NOMO-1 treated with dmso at 0.1 percent for 144 hours (cell line): ENCODE measurements at regions not wholly inside any gene's neighbourhood (a gene's known extent, or its start where the extent isn't known, plus 50 kb on each side); places are given as distances from the start of the nearest gene placed in this dataset.
"Not testable (repeated sequence)": the region's sequence is repeated elsewhere in the genome, so short reads cannot be mapped to it uniquely, and the experiment has no call there.

ENCODE experiments used
- DNase-seq: peaks from one replicate; lab custom pipeline; 2025; ENCODE audit not compliant: unreplicated experiment; lab: John Stamatoyannopoulos, UW

DNA sequence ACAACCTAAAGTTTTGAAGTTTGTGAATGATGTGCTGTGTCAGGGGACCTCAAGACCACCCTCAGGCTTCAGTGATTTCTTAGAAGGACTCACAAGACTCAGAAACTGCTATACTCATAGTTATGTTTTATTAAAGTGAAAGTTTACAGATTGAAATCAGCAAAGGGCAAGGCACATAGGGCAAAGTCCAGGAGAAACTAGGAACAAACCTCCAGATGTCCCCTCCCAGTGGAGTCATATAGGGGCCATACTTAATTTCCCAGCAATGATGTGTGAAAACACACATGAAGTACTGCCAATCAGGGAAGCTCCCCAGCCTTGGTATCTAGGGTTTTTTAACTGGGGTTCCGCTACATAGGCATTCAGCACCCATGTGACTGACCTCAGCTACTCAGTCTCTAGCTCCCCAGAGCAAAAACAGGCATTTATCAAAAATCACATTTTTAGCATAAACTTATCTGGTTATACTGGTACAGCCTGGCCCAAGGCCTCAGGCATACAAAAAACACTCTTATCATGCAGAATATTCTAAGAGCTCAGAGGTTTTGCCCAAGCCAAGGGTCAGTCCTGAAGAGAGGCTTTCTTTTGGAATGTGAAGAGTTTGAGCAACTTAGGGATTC is 74.7 kb upstream of the ANKRD55 start:
- no peak for DNase-seq

DNA sequence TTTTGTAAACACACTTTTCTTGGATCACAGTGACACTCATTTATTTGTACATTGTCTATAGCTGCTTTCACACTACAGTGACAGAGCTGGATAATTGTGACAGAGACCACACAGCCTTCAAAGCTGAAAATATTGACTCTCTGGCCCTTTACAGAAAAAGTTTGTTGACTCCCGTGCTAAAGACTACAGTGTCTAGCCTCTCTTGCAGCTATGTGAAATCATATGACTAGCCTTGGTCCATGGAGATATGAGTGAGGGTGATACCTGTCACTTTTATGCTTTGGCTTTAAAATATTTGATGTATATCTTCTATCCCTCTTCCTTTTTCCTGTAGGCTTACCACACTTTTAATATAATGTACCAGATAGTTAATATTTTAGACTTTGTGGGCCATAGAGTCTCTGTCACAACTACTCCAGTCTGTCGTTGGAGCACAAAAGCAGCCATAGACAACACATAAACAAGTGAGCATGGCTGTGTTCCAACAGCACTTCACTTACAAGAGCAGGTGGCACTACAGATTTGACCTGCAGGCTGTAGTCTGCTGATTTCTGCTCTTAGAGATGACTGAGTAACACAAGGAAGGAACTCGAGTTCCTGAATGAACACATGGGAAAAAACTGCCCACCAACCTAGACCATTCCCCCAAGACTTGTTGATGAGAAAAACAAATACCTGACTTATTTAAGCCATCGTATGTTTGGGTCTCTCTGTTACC is 73.5 kb upstream of the ANKRD55 start:
- no peak for DNase-seq

DNA sequence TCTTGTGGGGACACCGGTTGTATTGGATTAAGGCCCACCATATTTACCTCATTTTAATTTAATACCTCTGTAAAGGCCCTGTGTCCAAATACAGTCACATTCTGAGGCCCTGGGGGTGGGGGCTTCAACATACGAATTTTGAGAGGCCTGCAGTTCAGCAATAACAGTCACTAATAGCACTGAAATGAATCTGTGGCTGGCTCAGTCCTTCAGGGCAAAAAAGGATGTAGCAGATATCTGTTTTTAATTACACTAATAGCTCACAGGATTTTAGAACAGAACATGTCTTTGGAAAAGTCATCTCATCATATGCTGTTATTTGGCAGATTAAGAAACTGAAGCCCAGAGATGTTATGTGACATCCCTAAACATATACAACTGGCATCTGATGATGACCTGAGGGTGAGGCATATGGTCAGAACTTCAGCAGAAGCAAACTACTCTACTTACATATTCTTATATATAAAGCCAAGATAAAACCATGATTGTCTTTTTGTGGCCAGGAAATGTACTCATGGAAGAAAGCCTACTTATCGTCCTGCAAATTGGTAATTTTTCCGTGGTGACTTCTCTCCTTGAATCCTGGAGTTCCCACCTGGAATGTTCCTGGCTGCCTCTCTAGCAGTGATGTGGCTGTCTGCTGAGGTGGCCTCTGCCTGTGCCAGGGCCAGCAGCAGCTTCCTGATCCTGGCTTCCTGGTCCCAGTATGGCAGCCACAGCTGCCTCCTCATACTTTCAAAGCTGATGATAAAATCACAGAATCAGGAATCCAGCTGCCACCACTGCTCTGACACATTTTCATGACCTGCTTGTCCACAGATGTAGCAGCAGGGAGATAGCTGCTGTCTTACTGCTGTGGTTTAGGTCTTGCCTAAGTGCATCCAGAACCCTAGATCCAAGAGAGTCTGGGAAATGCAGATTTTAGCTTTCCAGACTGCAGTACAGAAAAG is 72.1 kb upstream of the ANKRD55 start:
- DNase-seq = no peak

DNA sequence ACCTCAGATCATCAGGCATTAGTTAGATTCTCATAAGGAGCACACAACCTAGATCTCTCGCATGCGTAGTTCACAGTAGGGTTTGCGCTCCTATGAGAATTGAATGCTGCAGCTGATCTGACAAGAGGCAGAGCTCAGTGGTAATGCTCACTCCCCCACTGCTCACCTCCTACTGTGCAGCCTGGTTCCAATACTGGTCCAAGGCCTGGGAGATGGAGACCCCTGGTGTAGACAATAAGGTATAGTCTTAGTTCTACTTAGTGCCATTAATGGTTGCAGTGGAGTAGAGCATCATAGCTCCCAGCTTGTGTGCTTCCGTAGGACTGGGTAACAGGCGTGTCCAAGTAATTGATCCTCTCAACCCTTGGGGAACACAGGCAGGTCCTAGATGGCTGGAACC is 70.4 kb upstream of the ANKRD55 start:
- no peak for DNase-seq

DNA sequence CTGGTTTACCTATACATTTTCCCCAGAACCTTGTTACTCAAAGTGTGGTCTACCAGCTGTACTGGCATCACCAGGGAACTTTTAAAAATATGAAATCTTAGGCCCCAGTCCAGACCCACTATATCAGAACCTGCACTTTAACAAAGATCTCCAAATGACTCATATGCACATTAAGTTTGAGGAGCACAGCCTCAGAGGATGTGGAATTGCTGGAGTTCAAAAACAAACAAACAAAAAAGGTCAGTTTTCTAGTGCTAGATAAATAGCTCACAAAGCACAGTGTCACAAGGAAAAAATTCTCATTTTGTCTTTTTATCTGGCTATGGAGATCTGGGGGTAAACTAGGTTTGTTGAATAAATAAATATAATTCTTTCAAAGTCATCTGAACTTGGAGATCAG is 68.9 kb upstream of the ANKRD55 start:
- DNase-seq = no peak

DNA sequence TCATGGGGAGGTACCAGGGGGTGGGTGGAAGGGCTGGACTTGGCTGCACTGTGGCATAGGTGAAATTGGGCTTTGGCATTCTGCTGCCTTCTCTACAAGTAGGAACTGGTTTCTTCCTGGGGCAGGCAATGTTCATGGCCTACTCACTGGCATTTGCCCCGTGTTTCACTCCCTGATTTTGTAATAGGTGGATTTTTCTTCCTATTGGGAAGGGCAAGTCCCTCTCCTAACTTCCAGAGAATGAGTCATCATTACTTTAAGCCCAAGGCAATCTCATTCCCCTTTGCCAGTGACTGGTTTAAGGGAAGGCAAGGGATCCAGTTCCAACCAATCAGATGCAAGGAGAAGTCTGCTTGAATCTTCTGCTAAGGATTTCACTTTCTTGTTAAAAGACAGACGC is 67.9 kb upstream of the ANKRD55 start:
- no peak for DNase-seq

DNA sequence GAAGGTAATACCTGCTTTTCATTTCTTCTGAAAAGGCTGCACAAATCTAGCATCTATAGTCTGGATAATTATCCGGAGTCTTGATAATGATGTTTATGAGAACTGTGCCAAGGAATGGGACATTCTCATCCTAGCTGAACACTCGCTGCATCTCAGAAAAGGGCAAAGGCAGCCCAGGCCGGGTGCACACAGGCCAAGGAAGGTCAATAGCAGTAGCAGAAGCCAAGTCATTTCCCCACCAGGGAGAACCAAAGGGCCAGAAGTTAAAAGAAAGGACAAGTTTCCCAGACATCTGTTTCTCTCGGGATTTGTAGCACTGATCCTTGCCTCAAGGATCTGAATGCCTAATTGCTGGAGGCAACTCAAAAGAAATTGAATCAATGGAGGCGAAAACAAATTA is 66.1 kb upstream of the ANKRD55 start:
- DNase-seq = no peak

DNA sequence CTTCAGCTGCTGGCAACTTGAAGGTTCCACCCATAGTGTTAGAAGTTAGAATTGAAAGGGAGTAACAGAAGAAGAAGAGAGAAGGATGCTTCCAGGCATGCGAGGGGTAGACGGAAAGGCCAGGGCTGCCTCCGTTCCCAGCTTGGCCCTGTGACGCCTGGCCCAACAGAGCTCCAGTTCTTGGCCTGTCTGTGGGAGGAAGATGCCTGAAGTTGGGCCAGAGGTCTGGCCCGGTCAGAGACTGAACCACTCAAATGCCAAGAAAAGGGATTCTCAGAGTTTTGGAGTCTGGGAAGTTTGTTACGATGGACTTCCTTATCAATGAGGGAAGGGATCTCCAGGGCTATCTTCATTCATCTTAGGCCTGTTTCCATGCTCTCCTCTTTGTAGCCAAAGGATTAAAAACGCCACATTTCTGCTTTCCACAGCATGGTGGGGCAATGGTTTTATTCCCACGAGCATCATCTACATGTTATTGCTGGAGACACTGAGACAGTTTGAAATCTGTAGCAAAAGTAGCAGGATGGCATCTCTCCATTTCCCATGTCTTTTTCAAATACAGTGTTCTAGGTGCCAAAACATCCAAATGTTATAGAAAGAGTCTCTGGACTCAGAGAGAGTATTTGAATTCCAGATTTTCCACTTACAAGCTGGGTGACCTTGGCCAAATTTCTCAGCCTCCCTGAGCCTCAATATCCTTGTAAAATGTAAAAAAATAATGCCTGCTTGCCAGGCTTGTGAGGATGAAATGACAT is 65.4 kb upstream of the ANKRD55 start:
- DNase-seq = no peak

DNA sequence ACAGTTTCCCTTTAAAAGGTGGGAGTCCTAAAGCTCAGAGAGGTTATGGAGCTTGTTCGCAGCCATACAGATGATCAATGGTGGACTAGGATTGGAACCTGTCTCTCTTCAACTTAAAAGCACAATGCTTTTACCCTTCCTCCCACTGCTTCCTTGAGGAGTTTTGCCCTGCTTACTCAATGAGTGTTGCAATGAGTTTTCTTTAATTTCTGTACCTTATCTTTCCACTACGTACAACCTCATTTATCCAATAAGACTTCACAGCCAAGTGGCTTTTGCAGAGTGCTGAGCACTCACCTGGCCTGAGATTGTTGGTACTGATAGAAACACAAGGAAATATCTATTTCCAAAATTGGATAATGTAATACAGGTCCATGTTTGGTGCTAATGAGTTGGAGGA is 64.7 kb upstream of the ANKRD55 start:
- DNase-seq = no peak

DNA sequence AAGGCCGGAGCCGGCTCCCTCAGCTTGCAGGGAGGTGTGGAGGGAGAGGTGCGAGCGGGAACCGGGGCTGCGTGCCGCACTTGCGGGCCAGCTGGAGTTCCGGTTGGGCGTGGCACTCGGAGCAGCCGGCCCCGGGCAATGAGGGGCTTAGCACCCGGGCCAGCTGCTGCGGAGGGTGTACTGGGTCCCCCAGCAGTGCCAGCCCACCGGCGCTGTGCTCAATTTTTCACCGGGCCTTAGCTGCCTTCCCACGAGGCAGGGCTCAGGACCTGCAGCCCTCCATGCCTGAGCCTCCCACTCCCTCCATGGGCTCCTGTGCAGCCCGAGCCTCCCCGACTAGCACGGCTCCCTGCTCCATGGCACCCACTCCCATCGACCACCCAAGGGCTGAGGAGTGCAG is 62.2 kb upstream of the ANKRD55 start:
- DNase-seq = not testable (repeated sequence)

DNA sequence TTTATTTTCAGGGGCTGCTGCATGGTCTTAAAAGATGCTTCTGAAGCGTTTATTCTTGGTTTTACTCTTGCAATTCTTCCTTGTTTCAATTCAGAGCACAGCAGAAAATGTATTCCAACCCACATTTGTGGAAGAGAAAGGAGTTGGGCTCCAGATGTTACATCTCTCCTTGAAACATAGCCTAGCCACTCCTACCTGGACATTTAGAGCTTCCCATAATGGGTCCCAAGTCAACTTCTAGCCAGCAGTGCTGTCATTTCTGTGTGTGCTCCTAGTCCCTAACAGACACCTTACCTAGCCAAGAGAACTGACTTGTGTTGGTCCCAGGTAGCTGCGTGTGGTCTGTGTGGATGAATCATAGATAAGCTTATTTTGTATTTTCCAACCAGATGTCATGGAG is 61.2 kb upstream of the ANKRD55 start:
- DNase-seq = no peak

DNA sequence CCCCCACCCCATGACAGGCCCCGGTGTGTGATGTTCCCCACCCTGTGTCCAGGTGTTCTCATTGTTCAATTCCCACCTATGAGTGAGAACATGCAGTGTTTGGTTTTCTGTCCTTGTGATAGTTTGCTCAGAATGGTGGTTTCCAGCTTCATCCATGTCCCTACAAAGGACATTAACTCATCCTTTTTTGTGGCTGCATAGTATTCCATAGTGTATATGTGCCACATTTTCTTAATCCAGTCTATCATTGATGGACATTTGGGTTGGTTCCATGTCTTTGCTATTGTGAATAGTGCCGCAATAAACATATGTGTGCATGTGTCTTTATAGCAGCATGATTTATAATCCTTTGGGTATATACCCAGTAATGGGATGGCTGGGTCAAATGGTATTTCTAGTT is 59.7 kb upstream of the ANKRD55 start:
- not testable (repeated sequence) for DNase-seq

DNA sequence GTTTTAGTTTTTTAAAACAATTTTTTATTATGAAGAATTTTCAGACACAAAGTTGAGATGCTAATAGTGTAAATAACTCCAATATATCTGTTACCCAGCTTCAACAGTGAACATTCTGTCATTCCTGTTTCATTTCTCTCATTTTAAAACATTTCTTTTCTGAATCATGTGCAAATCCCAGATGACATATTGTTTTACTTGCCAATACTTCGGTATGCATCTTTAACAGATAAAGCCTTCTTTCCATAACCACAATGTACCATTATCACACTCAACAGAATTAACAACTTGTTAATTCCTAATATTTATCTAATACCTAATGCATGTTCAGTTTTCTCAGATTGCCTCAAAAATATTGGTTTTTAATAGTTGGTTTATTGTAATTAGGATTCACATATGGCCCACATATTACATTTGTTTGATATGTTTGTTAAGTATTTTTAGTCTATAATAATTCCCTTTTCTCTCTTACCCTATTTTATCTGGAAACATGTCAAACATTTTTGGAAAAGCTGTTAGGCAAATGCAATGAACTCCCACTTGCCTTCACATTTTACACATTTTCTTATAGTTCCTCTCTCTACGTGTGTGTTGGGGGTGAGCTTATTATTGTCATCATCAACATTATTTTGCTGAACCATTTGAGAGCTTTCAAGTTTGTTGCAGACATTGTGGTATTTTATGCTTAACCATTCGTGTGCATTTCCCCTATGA is 58.7 kb upstream of the ANKRD55 start:
- DNase-seq = no peak

DNA sequence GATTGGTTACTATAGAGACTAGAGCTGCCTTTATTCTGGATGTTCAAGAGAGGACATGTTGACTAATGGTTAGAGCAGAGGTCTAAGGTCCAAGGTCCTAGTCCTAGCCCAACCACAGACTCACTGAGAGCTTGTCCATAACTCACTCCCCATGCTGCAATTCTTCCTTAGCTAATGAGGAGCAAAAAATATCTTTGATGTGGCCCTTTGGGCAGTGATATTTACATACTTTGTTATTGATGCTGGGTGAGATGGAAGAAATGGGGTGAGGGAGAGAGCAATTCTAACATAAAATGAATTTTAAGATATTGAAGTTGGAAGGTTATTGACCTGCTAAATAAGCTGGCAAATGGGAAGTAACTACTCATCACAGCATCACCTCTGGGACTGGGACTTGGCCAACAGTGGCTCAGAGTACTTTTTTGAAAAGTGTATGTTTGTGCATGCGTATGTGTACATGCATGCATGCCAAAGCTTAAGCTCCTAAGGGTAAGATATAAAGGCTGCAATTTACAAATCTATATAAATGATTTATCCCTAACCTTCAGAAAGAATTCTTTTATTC is 58.0 kb upstream of the ANKRD55 start:
- DNase-seq = no peak

DNA sequence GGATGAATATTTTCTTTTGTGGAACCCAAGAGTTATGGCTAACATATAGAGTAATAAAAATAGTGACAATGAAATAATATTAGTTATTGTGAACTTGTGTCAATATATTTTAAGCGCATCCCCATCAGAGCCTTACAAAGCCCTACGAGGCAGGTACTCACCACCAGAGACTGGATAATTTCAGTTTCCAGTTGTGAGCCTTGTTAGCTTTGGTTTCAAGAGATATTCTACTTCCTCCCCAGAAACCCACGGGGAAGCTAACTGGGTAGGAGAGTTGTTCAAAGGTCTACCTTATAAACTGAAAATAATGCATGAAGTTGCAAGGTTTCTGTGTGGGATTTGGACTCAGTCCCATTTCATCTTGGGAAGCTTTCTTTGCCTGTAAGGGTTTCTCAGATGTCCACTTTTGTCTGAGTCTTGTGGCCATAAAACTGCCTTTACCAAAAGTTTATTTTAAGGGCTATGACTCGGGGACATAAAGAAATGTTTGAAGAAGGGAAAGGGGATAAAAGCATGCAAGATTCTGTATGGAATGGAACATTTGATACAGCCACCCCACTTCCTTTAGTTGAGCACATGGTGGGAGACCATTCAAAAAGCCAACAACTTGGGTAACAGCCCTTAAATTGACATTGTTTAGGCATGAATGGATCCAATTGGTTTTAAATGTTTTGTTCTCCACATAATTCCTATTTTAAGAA is 57.4 kb upstream of the ANKRD55 start:
- no peak for DNase-seq

DNA sequence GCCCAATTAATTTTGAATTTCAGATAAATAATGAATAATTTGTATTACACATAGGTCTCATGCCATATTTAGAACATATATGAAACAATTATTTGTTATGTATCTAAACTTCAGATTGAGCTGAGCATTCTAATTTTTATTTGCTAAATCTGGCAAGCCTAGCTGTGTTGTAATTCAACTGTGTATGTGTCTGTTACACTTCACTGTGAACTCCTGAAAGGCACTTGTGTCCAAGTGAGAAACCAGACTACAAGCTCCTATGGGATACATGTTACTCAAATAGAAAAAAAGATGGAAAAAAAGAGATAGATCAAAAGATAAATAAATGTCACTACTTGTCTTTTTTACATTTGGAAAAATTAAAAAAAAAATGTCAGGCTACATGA is 56.5 kb upstream of the ANKRD55 start:
- DNase-seq = no peak

DNA sequence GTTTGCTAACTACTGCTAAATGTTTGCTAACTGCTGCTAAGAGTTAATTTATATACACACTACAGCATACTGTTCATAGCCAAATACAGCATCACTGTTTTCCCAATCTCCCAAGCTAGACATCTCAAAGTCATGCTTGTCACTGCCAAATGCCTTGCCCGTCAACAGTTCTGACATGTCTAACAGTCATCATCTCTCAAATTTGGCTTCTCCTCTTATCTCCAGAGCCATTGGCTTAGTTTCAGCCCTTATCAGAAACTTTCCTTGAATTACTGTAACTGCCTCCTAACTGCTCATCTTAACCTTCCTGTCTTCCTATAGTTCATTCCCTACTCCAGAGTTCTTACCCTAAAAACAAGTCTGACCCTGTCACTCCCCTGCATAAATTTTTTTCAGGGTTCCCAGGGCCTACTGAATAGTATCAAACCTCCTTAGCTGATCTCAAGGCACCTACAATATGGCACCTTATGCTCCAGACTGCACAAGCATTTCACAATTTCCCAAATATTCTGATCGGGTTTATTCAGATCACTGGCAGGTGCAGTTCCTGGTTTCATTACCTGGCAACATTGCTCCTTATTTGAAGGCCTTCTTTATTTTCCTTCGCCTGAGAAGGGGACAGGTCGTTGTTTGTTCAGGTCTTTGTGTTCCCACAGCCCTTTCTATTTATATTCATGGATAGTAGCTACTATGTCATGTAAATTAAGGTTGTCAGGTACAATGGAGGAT is 55.9 kb upstream of the ANKRD55 start:
- DNase-seq = no peak

DNA sequence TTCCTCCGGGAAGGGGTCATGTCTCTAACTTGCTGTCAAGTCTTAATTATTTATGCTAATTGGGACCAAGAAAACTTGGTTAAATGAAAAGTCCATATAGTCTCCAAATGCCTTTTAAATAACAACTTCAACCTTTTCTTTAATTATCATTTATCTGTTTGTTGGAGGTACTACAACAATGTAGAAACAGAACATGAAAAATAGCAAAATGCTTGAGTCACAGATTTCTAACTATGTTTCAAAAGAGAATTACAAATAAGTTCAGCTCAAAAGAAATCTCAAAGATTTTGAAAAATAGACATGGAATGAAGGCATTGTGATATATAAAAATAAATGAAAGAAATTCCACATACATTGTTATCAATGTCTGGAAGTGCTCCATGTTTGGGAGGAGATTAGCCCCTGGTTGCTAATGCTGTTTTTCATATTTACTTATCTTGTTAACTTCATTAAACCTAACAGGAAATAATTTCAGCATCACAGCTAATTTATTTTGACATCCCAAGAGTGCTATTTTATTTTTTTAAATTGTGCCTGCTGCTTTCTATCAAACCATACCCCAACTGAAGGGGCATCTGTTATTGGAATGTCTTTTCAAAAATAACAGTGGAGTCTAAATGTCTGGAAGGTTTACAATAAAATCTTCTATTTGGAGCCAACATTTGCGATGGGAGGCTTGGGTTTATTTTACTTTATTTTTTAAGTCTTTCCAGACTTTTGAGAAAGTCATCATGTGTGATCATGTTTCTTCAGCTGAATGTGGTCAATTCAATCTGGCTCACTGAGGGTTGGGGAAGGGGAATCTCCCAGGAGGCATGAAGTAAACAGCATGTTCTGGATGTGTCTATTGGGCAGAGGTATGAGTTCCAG is 53.1 kb upstream of the ANKRD55 start:
- no peak for DNase-seq
